ENCODE measurements at regions not wholly inside any gene's neighbourhood (a gene's known extent, or its start where the extent isn't known, plus 50 kb on each side); places are given as distances from the start of the nearest gene placed in this dataset.

DNA sequence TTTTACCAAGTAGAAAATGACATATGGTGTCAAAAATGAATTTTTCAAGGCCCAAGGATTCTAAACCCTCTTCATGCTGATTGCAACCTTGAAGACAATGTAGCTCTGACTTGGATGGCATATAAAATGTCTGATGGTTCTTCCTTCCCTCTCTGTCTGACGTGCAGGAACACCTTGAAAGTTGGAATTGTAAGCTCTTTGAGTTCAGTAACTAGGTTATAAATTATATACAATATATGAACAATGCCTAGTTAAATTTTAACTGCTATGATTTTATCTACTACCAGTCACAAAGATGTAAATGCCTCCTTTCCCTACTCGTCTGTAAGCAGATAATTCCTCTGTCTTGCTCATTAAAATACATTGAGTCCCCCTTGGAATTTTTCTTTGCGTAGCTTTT is 89.5 kb upstream of the TMEM17 start:
- H3K36me3 ChIP-seq = no peaks in the 10 kb centered on the region
- intact Hi-C loops (cut with DNase I; ENCODE audit: low total_unique reads) = no loop called here
- DNase-seq = no peak
- TF ChIP-seq POLR2AphosphoS5 (IDR thresholded peaks at IDR 0.05) = no peak
- TF ChIP-seq CTCF (IDR thresholded peaks at IDR 0.05 in 8 of 11, conservative IDR thresholded peaks at IDR 0.05 in 3 of 11) = no peak
- no peak for TF ChIP-seq POLR2A (IDR thresholded peaks at IDR 0.05)
- H3K9me3 ChIP-seq = peaks cover 0 to 7% (median 0%) of the 10 kb centered on the region in 8 donors
- 88 to 97% (median 91%) methylated on average over 3 of the region's 3 CpGs for WGBS, 5 donors
- no peaks in the 10 kb centered on the region for H3K4me1 ChIP-seq
- no peak overlapping the region for H3K27ac ChIP-seq
- no peak overlapping the region for H3K4me3 ChIP-seq
- H3K27me3 ChIP-seq (replicated peaks in 1 of 7) = no peaks in the 10 kb centered on the region

DNA sequence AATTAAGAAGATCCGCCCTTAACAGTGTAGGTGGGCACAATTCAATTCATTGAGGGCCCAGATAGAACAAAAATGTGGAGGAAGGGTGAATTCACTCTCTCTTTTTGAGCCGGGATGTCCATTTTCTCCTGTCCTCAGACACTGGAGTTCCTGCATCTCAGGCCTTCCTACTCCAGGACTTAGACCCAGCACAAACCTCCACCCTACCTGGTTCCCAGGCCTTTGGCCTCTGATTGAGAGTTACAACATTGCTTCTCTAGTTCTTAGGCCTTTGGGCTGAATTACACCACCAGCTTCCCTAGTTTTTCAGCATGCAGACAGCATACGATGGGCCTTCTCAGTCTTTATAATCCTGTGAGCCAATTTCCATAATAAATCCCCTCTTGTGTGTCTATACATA is 87.8 kb upstream of the TMEM17 start:
- 89 to 99% (median 94%) methylated on average over 3 of the region's 3 CpGs for WGBS, 5 donors
- H3K9me3 ChIP-seq = no peaks in the 10 kb centered on the region
- H3K4me1 ChIP-seq = no peaks in the 10 kb centered on the region
- no peak for DNase-seq
- no peak overlapping the region for H3K27ac ChIP-seq
- H3K27me3 ChIP-seq (replicated peaks in 1 of 7) = no peaks in the 10 kb centered on the region
- intact Hi-C loops (cut with DNase I; ENCODE audit: low total_unique reads) = no loop called here
- H3K4me3 ChIP-seq = no peak overlapping the region
- TF ChIP-seq POLR2AphosphoS5 (IDR thresholded peaks at IDR 0.05) = no peak
- no peak for TF ChIP-seq CTCF (IDR thresholded peaks at IDR 0.05 in 8 of 11, conservative IDR thresholded peaks at IDR 0.05 in 3 of 11)
- no peak for TF ChIP-seq POLR2A (IDR thresholded peaks at IDR 0.05)
- H3K36me3 ChIP-seq = no peaks in the 10 kb centered on the region

- 53 to 83% (median 59%) methylated on average over 1 of the region's 1 CpG for WGBS, 5 donors
- no peak for DNase-seq
- Histone ChIP-seq H3K36me3 (no peaks in the 10 kb centered on the region), H3K4me3 (no peak overlapping the region), H3K27me3 (replicated peaks in 1 of 7) (no peaks in the 10 kb centered on the region), H3K9me3 (no peaks in the 10 kb centered on the region), H3K4me1 (no peaks in the 10 kb centered on the region), H3K27ac (no peak overlapping the region)
- intact Hi-C loops (cut with DNase I; ENCODE audit: low total_unique reads) = no loop called here
- TF ChIP-seq POLR2AphosphoS5 (IDR thresholded peaks at IDR 0.05) (no peak), POLR2A (IDR thresholded peaks at IDR 0.05) (no peak), CTCF (IDR thresholded peaks at IDR 0.05 in 8 of 11, conservative IDR thresholded peaks at IDR 0.05 in 3 of 11) (no peak)
Observed at GRCh38 chr2:62591491-62591890, 85.5 kb upstream of the TMEM17 start.

GRCh38 chr2:62589691-62590356 is 83.8 kb upstream of the TMEM17 start:
- Histone ChIP-seq H3K27me3 (replicated peaks in 1 of 7) (no peaks in the 10 kb centered on the region), H3K4me3 (no peak overlapping the region), H3K9me3 (no peaks in the 10 kb centered on the region), H3K36me3 (no peaks in the 10 kb centered on the region), H3K27ac (no peak overlapping the region), H3K4me1 (no peaks in the 10 kb centered on the region)
- no peak for TF ChIP-seq CTCF (IDR thresholded peaks at IDR 0.05 in 8 of 11, conservative IDR thresholded peaks at IDR 0.05 in 3 of 11)
- WGBS, 5 donors = 77 to 93% (median 84%) methylated on average over 4 of the region's 4 CpGs
- intact Hi-C loops (cut with DNase I; ENCODE audit: low total_unique reads) = no loop called here
- no peak for DNase-seq
